ENCODE measurements at regions not wholly inside any gene's neighbourhood (a gene's known extent, or its start where the extent isn't known, plus 50 kb on each side); places are given as distances from the start of the nearest gene placed in this dataset.

DNA sequence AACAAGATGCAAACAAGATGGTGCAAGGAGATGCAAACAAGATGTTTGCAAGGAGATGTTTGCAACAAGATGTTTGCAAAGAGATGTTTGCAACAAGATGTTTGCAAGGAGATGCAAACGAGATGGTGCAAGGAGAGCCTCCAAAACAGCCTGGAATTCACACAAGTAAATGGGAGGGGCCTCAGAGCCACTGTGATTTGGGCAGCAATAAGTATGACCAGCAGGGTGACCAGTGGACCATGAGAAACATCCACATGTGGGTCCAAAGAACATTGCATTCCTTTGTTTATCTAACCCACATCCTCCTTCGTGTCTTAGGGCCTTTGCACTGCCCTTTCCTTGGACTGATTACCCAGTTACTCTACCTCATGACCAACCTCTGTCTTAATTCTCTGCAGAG, 162.9 kb downstream of the PLPP3 start:
- TF ChIP-seq POLR2A (IDR thresholded peaks at IDR 0.05; ENCODE audit: low read depth, low read length) (no peak), POLR2AphosphoS5 (IDR thresholded peaks at IDR 0.05; ENCODE audit: low read depth, low read length) (no peak), TAF1 (IDR thresholded peaks at IDR 0.05; ENCODE audit: low read depth, low read length) (no peak), SPI1 (IDR thresholded peaks at IDR 0.05; ENCODE audit: low read depth, low read length) (no peak), PAX5 (IDR thresholded peaks at IDR 0.05; ENCODE audit: insufficient read depth, low read length, severe bottlenecking) (no peak), POU2F2 (IDR thresholded peaks at IDR 0.05; ENCODE audit: low read depth, low read length) (no peak)
